ENCODE measurements at regions not wholly inside any gene's neighbourhood (a gene's known extent, or its start where the extent isn't known, plus 50 kb on each side); places are given as distances from the start of the nearest gene placed in this dataset.
"Not testable (repeated sequence)": the region's sequence is repeated elsewhere in the genome, so short reads cannot be mapped to it uniquely, and the experiment has no call there.

DNA sequence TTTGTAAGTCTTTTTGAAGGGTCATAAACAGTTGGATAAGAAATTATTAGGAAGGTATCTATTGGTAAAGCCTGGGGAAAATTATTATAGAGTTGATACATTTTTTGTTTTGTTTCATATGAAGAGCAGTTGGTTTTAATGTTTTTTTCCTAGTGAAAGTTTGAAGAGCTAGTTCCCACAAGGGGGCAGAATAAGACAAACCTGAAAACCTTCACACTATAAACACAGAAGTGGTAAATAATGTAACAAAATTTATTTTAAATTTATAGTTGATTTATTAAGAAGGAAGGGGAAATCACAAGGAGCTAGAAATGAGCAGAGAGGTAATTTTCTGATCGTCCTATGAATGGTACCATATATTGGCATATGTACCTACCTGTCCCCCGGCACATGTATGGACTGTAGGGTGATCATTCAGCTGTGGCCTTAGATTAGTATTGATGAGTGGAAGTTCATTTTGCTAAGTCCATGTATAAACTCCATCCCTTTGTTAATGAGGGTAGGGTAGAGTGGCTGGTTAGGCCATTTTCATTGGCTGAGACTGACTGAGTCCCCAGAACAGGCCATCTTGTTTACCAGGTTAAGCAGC, 116.3 kb downstream of the TANC2 start:
- DNase-seq, result no peak

DNA sequence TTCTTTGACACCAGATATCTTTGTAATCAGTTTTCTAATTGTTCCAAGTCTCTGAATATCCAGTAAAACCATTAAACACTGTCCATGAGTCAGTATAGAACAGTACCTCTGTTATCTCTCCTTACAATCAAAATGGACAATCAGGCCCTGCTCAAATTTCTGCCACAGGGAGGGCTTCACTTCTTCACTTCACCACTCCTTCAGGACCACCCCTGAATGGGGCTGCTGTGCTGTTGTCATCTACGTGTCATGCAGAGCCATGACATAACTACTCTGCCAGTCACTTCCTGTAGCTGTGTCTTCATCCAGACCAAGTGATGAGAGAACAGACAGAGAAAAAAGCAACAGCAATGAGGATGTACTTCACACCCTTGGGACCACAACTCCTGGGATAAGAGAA, 116.9 kb downstream of the TANC2 start:
- no peak for DNase-seq

DNA sequence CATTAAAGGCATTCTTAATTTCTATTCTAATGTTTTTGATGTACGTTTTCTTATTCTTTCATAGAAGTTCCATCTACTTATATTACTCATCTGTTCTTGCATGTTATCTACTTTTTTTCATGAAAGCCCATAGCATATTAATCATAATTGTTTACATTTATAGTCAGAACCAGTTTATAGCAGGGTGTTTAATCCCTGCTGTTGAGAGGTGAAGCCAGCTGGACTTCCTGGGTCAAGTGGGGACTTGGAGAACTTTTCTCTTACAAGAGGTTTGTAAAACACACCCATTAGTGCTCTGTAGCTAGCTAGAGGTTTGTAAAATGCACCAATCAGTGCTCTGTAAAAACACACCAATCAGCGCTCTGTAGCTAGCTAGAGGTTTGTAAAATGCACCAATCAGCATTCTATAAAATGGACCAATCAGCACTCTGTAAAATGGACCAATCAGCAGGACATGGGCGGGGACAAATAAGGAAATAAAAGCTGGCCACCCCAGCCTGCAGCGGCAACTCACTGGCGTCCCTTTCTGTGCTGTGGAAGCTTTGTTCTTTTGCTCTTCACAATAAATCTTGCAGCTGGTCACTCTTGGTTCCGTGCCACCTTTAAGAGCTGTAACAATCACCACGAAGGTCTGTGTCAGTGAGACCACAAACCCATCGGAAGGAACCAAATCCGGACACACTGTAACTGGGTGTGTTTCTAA, 120.6 kb downstream of the TANC2 start:
- DNase-seq, result no peak

DNA sequence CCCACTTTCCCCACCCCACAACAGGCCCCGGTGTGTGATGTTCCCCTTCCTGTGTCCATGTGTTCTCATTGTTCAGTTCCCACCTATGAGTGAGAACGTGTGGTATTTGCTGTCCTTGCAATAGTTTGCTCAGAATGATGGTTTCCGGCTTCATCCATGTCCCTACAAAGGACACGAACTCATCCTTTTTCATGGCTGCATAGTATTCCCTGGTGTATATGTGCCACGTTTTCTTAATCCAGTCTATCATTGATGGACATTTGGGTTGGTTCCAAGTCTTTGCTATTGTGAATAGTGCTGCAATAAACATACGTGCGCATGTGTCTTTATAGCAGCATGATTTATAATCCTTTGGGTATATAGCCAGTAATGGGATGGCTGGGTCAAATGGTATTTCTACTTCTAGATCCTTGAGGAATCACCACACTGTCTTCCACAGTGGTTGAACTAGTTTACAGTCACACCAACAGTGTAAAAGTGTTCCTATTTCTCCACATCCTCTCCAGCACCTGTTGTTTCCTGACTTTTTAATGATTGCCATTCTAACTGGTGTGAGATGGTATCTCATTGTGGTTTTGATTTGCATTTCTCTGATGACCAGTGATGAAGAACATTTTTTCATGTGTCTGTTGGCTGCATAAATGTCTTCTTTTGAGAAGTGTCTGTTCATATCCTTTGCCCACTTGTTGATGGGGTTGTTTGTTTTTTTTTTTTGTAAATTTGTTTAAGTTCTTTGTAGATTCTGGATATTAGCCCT, 124.5 kb downstream of the TANC2 start:
- not testable (repeated sequence) for DNase-seq

DNA sequence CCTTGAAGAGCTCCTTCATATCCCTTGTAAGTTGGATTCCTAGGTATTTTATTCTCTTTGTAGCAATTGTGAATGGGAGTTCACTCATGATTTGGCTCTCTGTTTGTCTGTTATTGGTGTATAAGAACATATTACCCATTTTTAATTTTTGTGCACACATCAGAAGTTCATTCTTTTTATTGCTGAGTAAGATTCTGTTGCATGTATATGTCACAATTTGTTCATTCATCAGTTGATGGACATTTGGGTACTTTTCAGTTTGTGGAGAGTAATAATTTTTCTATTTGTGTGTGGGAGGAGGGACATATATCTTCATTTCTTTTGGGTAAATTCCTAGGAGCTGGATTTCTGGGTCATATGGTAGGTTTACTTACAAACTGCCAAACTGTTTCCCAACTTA, 125.9 kb downstream of the TANC2 start:
- DNase-seq, result not testable (repeated sequence)

DNA sequence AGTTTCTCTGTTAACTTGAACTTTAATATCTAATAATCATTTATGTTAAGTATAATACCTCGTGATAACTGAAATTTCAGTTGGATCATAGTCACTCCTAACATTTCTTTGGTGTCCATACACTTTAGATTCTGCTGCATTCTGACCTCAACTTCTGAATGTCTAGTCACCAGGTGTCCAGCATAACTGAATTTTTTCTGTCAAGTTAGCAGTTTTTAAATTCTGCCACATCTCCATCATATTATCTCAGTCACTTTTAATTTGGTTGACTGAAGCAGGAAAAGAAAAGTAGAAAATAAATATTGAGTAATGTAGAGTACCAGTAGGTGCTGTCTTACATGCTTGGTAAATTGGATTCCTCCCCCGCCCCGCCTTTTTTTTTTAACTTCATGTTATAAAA, 128.6 kb downstream of the TANC2 start:
- no peak for DNase-seq

DNA sequence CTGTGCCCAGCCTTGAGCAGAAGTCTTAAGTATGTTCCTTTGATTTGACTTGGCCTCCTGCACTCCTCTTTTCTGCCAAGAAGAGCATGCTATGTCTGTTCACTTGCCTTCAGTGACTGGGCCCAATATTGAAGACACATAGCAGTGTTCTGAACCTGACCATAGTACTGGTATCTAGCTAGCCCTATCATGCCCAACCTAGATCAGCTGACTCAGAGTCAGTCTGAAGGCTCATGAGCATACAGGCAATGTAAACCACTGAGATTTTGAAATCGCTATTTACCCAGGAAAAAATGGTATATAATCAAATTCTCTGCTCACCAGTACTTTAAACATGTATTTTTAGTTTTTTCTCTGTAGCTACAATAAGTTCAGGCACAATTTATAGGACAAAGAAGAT, 129.4 kb downstream of the TANC2 start:
- no peak for DNase-seq

DNA sequence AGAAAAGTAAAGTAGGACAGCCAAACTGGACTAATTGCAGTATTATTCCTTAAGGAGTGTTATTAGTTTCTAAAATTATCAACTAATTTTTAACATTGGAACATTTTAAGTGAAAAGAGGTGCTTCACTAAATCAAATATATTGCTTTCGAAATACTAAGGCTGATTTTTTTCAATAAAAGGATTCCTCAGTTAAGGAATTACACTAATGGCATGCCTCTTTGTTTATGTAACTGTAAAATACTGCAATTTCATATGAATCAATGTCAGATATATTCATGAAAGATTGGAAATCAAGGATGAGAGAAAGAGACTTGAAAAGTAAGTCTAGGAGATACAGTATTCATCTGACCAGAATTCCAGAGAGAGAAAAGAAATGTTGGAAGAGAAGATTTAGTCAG, 129.8 kb downstream of the TANC2 start:
- DNase-seq, result no peak

DNA sequence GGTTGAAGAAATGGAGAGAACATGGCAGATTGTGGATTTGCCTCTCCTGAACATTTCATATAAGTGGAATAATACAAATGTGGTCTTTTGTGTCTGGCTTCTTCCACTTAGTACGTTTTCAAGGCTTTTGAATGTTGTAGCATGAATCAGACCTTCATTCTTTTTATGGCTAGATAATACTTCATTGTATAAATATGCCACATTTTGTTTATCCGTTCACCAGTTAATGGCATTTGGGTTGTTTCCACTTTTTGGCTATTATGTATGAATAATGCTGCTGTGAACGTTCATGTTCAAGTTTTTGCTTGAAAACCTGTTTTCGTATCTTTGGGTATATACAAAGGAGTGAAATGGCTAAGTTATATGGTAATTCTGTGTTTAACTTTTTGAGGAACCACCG, 130.4 kb downstream of the TANC2 start:
- no peak for DNase-seq

DNA sequence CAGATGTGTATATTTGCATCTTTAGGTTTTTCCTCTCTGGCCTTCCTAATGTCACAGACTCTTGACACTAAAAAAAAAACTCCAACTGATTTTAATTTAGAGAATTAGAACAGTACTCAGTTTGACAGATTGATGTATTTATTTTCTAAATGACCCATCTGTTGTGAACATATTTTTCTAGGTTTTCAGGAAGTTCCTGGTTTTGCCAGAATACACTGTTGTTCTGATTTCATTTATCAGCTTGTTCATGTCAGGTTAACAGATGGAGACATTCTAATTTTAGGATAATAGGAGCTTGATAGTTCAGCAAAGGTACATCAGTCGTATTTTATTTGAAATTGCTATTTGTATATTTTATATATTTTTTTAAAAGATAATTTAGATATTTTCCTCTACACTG, 133.4 kb downstream of the TANC2 start:
- no peak for DNase-seq

DNA sequence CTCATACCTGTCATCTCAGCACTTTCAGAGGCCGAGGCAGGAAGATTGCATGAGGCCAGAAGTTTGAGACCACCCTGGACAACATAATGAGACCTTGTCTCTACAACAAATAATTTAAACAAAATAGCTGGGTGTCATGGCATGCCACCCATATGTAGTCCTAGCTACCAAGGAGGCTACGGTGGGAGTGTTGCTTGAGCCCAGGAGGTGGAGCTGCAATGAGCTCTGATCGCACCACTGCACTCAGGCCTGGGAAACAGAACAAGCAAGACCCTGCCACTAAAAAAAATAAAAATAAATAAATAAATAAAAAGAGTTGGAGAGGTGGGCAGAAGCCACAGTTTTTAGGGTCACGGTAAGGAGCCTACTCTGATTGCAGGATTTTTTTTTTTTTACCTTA, 136.0 kb downstream of the TANC2 start:
- no peak for DNase-seq

DNA sequence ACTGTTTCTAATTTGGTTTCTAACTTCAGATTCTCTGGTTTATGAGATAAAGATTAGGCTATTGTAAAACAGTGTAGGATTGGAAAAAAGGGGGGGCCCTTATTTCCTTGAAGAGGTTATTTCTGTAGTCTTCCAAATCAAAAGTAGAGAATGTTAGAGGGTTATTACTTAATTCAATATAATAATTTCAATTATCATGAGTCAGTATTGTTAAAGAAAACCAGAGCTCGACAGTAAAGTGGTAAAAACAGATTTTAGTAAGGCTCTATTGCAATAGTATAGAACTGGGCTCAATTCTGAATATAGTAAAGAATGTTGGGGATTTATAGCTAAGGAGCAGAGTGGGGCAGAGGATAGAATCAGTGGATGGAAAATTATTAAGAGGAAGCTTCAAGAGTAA, 140.0 kb downstream of the TANC2 start:
- no peak for DNase-seq

DNA sequence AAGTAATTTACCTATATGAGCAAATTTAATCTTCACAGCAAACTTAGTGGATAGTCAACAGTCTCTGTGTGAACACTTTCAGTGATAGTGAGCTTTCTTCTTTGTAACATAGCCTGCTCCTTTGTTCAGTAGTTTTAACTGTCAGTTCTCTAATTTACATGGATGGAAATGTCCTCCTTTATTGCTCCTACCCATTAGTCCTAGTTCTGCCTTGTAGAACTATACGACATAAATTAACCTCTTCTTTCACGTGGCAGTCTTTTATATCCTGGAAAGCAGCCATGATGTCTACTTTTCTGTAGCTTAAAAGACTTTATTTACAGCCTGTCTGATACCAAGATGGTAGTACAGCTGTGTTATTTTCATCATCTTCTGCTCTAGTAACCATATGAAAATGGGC, 143.6 kb downstream of the TANC2 start:
- no peak for DNase-seq

DNA sequence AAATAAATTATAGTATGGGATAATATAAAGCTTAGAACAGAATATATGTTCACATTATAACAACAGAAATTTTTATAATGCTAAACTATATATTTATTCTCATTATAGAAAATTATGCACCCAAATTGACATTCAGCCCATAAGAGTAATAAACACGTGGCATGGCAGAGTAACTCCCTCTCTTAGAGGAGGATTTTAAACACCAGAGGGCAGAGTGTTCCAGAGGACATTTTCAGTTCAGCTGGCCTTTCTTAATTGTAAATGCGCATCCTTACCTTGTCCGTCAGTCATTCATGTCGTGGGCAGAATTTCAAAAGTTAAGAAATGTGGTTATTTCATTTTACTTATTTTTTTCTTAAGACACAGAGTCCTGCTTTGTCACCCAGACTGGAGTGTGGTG, 147.1 kb downstream of the TANC2 start:
- no peak for DNase-seq

DNA sequence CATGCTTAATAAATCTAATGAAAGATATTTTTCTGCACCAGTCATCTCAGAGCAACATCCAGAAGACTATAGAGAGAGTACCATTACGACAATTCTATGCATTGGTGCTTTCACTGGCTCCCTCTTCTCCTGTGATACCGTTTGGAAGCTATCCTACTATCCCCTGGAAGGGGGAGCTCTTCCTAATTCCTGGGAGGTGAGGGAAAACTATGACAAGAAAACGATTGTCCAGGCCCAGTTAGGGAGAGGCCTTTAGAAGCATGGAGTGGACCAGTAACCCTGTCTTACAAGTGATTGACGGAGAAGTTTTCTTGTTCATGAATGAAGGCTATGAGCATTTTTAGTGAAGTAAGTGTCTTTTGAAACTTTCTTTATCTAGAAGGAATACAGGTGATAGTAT, 150.2 kb downstream of the TANC2 start:
- no peak for DNase-seq

DNA sequence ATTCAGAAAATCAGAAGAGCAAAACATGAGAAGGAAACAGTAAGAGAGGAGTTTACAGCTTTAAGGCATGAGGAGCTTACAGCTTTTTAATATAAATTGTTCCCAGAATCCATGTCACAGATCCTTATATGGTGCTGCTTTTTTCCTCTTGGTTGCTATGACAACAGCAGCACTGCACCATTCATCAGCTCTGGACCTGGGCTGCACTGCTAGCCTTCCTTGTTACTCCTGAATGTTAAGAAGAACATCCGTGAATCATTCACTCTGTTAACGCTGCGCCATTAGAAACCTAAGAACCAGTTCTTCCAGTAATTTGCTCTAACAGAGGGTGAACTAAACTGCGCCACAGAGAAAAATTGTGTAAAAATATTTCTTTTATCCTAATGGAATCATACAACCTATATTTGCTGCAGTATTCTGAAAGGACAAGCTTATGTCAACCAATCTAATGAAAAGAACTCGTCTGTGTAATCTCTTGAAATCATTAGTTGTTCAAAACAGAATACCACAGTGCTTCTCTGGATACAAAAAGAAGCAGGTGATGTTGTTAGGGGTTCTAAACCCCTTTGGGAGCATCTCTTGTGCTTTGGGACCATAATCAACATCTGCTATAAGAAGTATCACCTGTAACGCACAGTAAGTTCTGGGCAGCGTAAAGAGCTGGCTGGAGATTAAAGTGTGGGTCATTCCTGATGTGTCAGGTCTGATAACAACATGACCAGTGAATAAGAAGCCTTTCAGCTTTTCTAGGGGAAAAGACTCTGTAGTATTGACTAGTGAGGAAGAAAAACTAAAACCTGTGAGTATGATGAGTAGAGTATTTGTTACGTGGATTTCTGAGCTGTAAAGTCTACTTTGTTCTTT, 151.2 kb downstream of the TANC2 start:
- DNase-seq, result no peak

DNA sequence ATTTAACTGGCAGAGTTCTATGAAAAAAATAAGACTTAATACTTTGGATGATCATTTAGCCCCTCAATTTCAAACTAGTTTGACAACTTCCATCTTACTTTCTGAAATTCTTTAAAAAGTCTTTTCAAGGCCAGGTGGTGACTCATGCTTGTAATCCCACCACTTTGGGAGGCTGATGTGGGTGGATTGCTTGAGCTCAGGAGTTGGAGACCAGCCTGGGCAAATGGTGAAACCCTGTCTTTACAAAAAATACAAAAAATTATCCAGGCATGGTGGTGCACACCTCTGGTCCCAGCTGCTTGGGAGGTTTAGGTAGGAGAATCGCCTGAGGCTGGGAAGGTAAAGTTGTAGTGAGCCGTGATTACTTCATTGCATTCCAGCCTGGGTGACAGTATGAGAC, 154.4 kb downstream of the TANC2 start:
- no peak for DNase-seq

DNA sequence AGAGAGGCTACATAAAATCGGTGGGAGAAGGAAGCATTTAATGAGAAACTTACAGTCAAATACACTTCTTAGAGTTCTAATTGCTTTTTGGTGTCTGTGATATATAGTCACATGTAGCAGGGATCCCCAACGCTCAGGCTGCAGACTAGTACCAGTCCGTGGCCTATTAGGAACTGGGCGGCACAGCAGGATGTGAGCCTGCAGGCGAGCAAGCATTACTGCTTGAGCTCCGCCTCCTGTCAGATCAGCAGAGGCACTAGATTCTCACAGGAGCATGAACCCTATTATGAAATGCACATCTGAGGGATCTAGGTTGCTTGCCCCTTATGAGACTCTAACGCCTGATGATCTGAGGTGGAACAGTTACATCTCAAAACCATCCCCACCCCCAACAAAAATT, 158.5 kb downstream of the TANC2 start:
- no peak for DNase-seq

DNA sequence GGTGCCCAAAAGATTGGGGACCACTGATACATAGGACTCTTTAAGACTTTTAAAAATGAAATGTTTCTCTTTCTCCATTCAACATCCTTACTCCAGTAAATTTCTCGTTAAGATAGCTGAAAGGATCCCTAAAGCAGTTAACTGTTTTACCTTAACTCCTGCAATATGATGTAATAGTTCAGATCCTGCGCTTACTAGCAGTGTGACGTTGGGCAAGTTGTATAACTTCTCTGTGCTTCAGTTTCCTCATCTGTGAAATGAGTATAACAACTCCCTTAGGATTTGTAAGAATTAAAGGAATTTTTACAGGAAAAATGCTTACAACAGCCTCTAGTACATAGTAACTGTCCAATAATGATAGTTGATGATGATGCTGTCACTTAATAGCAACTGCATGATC, 158.9 kb downstream of the TANC2 start:
- DNase-seq, result no peak

DNA sequence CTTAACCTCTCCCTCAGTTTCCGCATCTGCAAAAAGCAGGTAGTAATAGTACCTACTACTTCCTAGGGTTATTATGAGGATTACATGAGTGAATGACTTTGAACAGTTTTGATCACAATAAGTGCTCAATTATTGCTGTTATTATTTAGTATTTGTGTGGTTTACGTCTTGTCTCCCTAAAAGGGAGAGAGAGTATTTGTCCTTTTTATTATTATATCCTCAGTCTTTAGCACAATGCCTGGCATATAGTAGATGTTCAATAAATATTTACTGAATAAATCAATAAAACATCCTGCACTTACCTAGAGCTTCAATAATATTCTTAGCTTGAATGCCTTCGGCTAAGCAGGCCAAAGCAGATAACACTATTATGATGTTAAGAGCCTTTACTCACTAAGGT, 160.0 kb downstream of the TANC2 start:
- DNase-seq, result no peak

DNA sequence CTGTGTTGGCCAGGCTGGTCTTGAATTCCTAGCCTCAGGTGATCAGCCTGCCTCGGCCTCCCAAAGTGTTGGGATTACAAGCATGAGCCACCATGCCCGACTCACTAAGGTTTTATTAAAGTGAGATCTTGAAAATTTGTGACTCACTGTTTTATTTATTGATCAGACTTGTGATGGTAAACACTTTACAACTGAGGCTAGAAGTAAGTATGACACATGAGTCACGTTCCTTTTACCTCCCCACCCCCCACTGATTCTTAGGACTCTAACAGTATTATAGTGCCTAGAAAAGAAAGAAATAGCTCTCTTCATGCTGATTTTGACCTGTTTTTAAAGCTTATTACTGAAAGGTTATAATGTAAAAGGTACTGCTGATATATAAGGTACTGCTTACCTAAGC, 160.6 kb downstream of the TANC2 start:
- no peak for DNase-seq

DNA sequence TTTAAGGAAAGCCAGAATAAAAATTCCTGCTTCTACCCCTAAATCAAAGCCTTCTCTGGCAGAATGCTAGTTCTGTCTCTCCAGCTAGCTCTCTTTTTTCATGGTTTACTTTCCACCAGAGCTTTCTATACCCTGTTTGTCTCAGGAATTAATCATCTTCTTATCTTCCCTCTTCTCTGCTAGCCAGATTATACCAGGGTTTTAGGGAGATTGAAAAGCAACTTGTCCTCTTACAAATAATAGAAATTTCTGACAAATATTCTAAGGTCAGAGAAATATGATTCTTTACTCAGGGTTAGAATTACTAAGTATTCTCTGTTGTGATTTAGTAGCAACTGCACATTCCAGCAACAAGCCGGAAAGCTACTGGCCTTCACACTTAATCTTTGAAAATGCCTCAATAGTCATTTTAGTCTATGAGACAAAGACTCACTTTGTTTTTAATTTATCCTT, 166.4 kb downstream of the TANC2 start:
- no peak for DNase-seq

DNA sequence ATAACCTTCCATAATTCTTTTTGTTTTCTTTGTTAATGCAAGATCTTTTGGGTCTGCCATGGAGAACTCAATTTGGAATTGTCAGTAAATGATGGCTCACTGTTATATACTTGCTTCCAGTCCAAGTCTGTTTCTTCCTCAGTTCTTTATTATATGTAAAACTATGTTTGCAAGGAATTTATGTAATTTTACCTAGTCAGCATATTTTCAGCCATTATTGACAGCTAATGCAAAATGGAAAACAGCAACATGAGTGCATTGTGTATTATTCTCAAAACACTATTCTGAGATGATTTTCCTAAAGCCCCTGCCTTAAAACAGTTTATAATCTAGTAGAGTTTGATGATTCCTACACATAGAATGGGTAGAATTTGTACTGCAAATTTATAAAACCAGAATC, 167.5 kb downstream of the TANC2 start:
- DNase-seq, result no peak
